ENCODE measurements at regions not wholly inside any gene's neighbourhood (a gene's known extent, or its start where the extent isn't known, plus 50 kb on each side); places are given as distances from the start of the nearest gene placed in this dataset.

- 1 to 2% (median 2%) methylated on average over 31 to 34 of the region's 34 CpGs for WGBS, 4 donors
- TF ChIP-seq POLR2A (IDR thresholded peaks at IDR 0.05) (no peak), CTCF (IDR thresholded peaks at IDR 0.05) (peak in 5 of 6 experiments; percentile 10 to 55 (median 44))
- Histone ChIP-seq H3K4me3 (peak overlapping the region in 2 of 4 donors; percentile 0 to 48), H3K27ac (no peak overlapping the region), H3K27me3 (no peaks in the 10 kb centered on the region), H3K9me3 (replicated peaks in 1 of 3) (no peaks in the 10 kb centered on the region), H3K36me3 (replicated peaks in 1 of 2) (no peaks in the 10 kb centered on the region), H3K4me1 (replicated peaks in 1 of 2) (peaks cover 0 to 11% of the 10 kb centered on the region in 2 donors)
- intact Hi-C loops (cut with DNase I), result no loop called here
- peak in 6 of 7 donors; percentile 46 to 85 (median 58) for DNase-seq
These were observed 89.8 kb upstream of the PRSS16 start for GRCh38 chr6:27157459-27158315.

- DNase-seq, result no peak
- no peak for TF ChIP-seq POLR2A (IDR thresholded peaks at IDR 0.05)
- no peak for TF ChIP-seq CTCF (IDR thresholded peaks at IDR 0.05)
- no peak overlapping the region for H3K27ac ChIP-seq
- intact Hi-C loops (cut with DNase I), result no loop called here
- H3K27me3 ChIP-seq, result no peaks in the 10 kb centered on the region
- peaks cover 0 to 11% of the 10 kb centered on the region in 2 donors for H3K4me1 ChIP-seq (replicated peaks in 1 of 2)
- no peaks in the 10 kb centered on the region for H3K9me3 ChIP-seq (replicated peaks in 1 of 3)
- 62 to 72% (median 65%) methylated on average over 4 of the region's 4 CpGs for WGBS, 4 donors
- H3K36me3 ChIP-seq (replicated peaks in 1 of 2), result no peaks in the 10 kb centered on the region
- H3K4me3 ChIP-seq, result peak overlapping the region in 1 of 4 donors; percentile 48
These were observed 89.2 kb upstream of the PRSS16 start for GRCh38 chr6:27158316-27158643.

- H3K27ac ChIP-seq, result no peak overlapping the region
- DNase-seq, result no peak
- H3K27me3 ChIP-seq, result no peaks in the 10 kb centered on the region
- no peak overlapping the region for H3K4me3 ChIP-seq
- H3K4me1 ChIP-seq (replicated peaks in 1 of 2), result peaks cover 0 to 11% of the 10 kb centered on the region in 2 donors
- 83 to 87% (median 86%) methylated on average over 2 of the region's 2 CpGs for WGBS, 4 donors
- intact Hi-C loops (cut with DNase I), result no loop called here
- H3K9me3 ChIP-seq (replicated peaks in 1 of 3), result no peaks in the 10 kb centered on the region
- TF ChIP-seq CTCF (IDR thresholded peaks at IDR 0.05), result no peak
- TF ChIP-seq POLR2A (IDR thresholded peaks at IDR 0.05), result no peak
- no peaks in the 10 kb centered on the region for H3K36me3 ChIP-seq (replicated peaks in 1 of 2)
These were observed 87.8 kb upstream of the PRSS16 start for GRCh38 chr6:27159725-27160124.

- Histone ChIP-seq H3K27ac (no peak overlapping the region), H3K4me1 (replicated peaks in 1 of 2) (peaks cover 0 to 11% of the 10 kb centered on the region in 2 donors), H3K36me3 (replicated peaks in 1 of 2) (no peaks in the 10 kb centered on the region), H3K27me3 (no peaks in the 10 kb centered on the region), H3K9me3 (replicated peaks in 1 of 3) (no peaks in the 10 kb centered on the region), H3K4me3 (no peak overlapping the region)
- no peak for DNase-seq
- intact Hi-C loops (cut with DNase I), result no loop called here
- 25 to 29% (median 26%) methylated on average over 1 of the region's 1 CpG for WGBS, 4 donors
- TF ChIP-seq CTCF (IDR thresholded peaks at IDR 0.05) (no peak), POLR2A (IDR thresholded peaks at IDR 0.05) (no peak)
These were observed 86.4 kb upstream of the PRSS16 start for GRCh38 chr6:27161115-27161514.

Measured in adrenal gland (tissue), 9 donors.